NCI-H1436 treated with DMSO at 0.1 percent for 48 hours (cell line): ENCODE measurements at regions not wholly inside any gene's neighbourhood (a gene's known extent, or its start where the extent isn't known, plus 50 kb on each side); places are given as distances from the start of the nearest gene placed in this dataset.
"Not testable (repeated sequence)": the region's sequence is repeated elsewhere in the genome, so short reads cannot be mapped to it uniquely, and the experiment has no call there.

Experiments used
- DNase-seq: peaks from one replicate; lab custom pipeline; 2025; lab: John Stamatoyannopoulos, UW

DNA sequence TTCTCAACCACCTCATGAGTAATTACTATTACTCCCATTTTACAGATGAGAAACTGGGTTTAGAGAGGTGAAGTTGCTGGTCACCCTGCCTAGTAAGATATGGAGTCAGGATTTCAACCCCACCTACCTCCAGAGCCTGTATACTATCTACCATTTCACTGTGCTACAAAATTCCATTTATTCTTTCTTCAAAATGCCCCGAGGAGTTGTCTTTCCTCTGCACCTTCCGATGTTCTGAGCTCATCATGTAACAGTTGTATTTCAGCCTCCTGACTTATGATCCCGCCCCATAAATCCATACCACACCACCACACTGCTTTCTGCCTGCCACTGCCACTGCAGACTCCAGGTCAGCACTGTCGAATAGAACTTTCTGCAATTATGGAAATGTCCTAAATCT, 71.3 kb upstream of the SLC25A36 start:
- no peak for DNase-seq

DNA sequence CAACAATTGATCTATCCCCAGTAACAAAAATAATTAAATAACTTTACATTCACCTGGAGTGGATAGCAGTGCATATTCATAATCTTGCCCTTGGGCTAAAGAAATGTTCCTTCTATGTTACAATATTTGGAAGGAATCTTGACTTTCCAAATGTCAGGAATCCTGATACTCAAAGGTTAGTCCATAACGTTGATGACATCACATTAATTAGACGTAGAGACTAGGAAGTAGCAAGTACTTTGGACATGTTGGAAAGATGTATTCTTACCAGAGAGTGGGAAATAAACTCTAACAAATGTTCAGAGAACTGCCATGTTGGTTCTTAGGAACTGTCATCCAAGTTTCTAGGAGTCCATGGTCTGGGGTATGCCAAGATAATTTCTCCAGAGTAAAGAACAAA, 70.6 kb upstream of the SLC25A36 start:
- DNase-seq, result no peak

DNA sequence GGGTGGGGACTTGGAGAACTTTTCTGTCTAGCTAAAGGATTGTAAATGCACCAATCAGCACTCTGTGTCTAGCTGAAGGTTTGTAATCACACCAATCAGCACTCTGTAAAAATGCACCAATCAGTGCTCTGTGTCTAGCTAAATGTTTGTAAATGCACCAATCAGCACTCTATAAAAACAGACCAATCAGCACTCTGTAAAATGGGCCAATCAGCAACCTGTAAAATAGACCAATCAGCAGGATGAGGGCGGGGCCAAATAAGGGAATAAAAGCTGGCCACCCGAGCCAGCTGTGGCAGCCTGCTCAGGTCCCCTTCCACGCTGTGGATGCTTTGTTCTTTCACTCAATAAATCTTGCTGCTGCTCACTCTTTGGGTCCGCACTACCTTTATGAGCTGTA, 69.5 kb upstream of the SLC25A36 start:
- DNase-seq, result not testable (repeated sequence)

- DNase-seq, result no peak
Measured at GRCh38 chr3:140883428-140884040, 58.1 kb upstream of the SLC25A36 start.

GRCh38 chr3:140885697-140886096, 55.9 kb upstream of the SLC25A36 start:
- not testable (repeated sequence) for DNase-seq
